ENCODE measurements at regions not wholly inside any gene's neighbourhood (a gene's known extent, or its start where the extent isn't known, plus 50 kb on each side); places are given as distances from the start of the nearest gene placed in this dataset.

GRCh38 chr2:236840215-236840614 lies 245.5 kb upstream of the COPS8 start:
- Histone ChIP-seq H3K4me1 (peaks cover 14% of the 10 kb centered on the region), H3K9me3 (no peaks in the 10 kb centered on the region), H3K27me3 (no peaks in the 10 kb centered on the region), H3K27ac (no peak overlapping the region), H3K36me3 (replicated peaks in 1 of 2; ENCODE audit: insufficient read depth in 1 of 2, low read depth in 2 of 2) (no peaks in the 10 kb centered on the region), H3K4me3 (no peak overlapping the region)
- 88 to 90% methylated on average over 3 of the region's 3 CpGs for WGBS, 2 donors
- ATAC-seq (no peak), DNase-seq (no peak)
- TF ChIP-seq POLR2A (IDR thresholded peaks at IDR 0.05) (no peak), CTCF (IDR thresholded peaks at IDR 0.05) (no peak)
- intact Hi-C loops (cut with DNase I) = no loop called here

- ATAC-seq (no peak), DNase-seq (no peak)
- no peak for TF ChIP-seq POLR2A (IDR thresholded peaks at IDR 0.05)
- no peak for TF ChIP-seq CTCF (IDR thresholded peaks at IDR 0.05)
- H3K36me3 ChIP-seq (replicated peaks in 1 of 2; ENCODE audit: insufficient read depth in 1 of 2, low read depth in 2 of 2) = no peaks in the 10 kb centered on the region
- H3K9me3 ChIP-seq = no peaks in the 10 kb centered on the region
- H3K4me3 ChIP-seq = no peak overlapping the region
- no peak overlapping the region for H3K27ac ChIP-seq
- peaks cover 8% of the 10 kb centered on the region for H3K4me1 ChIP-seq
- intact Hi-C loops (cut with DNase I) = no loop called here
- H3K27me3 ChIP-seq = no peaks in the 10 kb centered on the region
- WGBS, 2 donors = 59 to 69% methylated on average over 7 of the region's 7 CpGs
Measured at GRCh38 chr2:236840857-236841256, 244.8 kb upstream of the COPS8 start.

- Histone ChIP-seq H3K27me3 (no peaks in the 10 kb centered on the region), H3K4me1 (peaks cover 2% of the 10 kb centered on the region), H3K27ac (no peak overlapping the region), H3K36me3 (replicated peaks in 1 of 2; ENCODE audit: insufficient read depth in 1 of 2, low read depth in 2 of 2) (no peaks in the 10 kb centered on the region), H3K4me3 (no peak overlapping the region), H3K9me3 (no peaks in the 10 kb centered on the region)
- no peak for DNase-seq
- no peak for ATAC-seq
- intact Hi-C loops (cut with DNase I) = no loop called here
- TF ChIP-seq CTCF (IDR thresholded peaks at IDR 0.05) (no peak), POLR2A (IDR thresholded peaks at IDR 0.05) (no peak)
- 91 to 94% methylated on average over 6 to 7 of the region's 7 CpGs for WGBS, 2 donors
Measured at GRCh38 chr2:236841389-236841788, 244.3 kb upstream of the COPS8 start.

- DNase-seq = peak; percentile 41 to 64 (median 54)
- intact Hi-C loops (cut with DNase I) = no loop called here
- peak overlapping the region in 1 of 4 donors; percentile 8 for H3K27ac ChIP-seq
- TF ChIP-seq CTCF (IDR thresholded peaks at IDR 0.05) (no peak), POLR2A (IDR thresholded peaks at IDR 0.05) (no peak)
- ATAC-seq = peak; percentile 60
- no peaks in the 10 kb centered on the region for H3K27me3 ChIP-seq
- peaks cover 3% of the 10 kb centered on the region for H3K4me1 ChIP-seq
- H3K36me3 ChIP-seq (replicated peaks in 1 of 2; ENCODE audit: insufficient read depth in 1 of 2, low read depth in 2 of 2) = no peaks in the 10 kb centered on the region
- no peak overlapping the region for H3K4me3 ChIP-seq
- no peaks in the 10 kb centered on the region for H3K9me3 ChIP-seq
- WGBS, 2 donors = 65 to 76% methylated on average over 11 of the region's 11 CpGs
Measured at GRCh38 chr2:236843161-236843968, 242.3 kb upstream of the COPS8 start.

GRCh38 chr2:236844711-236845110 lies 241.0 kb upstream of the COPS8 start:
- Histone ChIP-seq H3K27ac (no peak overlapping the region), H3K9me3 (no peaks in the 10 kb centered on the region), H3K4me1 (peaks cover 3% of the 10 kb centered on the region), H3K36me3 (replicated peaks in 1 of 2; ENCODE audit: insufficient read depth in 1 of 2, low read depth in 2 of 2) (no peaks in the 10 kb centered on the region), H3K4me3 (no peak overlapping the region), H3K27me3 (no peaks in the 10 kb centered on the region)
- DNase-seq (no peak), ATAC-seq (no peak)
- 83 to 87% methylated on average over 3 of the region's 3 CpGs for WGBS, 2 donors
- TF ChIP-seq POLR2A (IDR thresholded peaks at IDR 0.05) (no peak), CTCF (IDR thresholded peaks at IDR 0.05) (no peak)
- intact Hi-C loops (cut with DNase I) = no loop called here

Data from body of pancreas (tissue), 4 donors.